Left cardiac atrium (tissue), 4 donors: ENCODE measurements at regions not wholly inside any gene's neighbourhood (a gene's known extent, or its start where the extent isn't known, plus 50 kb on each side); places are given as distances from the start of the nearest gene placed in this dataset.

Experiments used
- ATAC-seq, 2 donors: fragments of 200-7000 bp; cut with Tn5 transposase; one replicate each; pipeline ENCODE4 v1.9.1; 2020; ENCODE audit warnings: mild to moderate bottlenecking in 2 of 2, moderate library complexity in 2 of 2
- DNase-seq: peaks from one replicate; pipeline ENCODE4 v3.0.0-alpha.2; 2020
- intact Hi-C, 2 donors: fragments of 100-400 bp; cut with DNase I; formaldehyde crosslinking; loops; one replicate each; pipeline versions ENCODE4 v1.14.1 to v1.15.1; 2022 to 2023
- donor health status: DM: no; HTN: yes; CAD: no.
- donor health status: DM: no; HTN: yes; CAD: no; lungs with severe emphysema.
- donor health status: DM: yes; HTN: yes; CAD: no.
- donor health status: Dilated cardiomyopathy.

DNA sequence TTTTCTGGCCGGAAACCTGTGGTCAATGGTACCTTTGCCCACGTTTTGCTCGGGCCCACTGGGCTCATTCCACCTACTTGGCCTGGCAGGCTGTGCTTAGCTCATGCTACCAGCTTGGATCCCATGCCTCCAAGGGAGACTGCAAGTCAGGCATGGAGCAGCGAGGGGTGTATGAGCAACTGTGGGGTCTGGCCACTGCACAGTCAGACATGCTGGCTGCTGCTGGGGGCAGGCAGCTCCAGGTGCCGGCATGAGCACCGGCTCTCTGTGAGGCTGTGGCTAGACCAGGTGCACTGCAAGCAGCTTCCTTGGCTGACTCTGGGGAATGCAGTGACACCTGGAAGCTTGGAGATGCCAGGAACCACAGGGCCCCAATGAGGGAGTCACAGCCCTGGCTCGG, 161.1 kb upstream of the DUSP10 start:
- intact Hi-C loops: no loop called here
- DNase-seq (no peak), ATAC-seq (no peak)

DNA sequence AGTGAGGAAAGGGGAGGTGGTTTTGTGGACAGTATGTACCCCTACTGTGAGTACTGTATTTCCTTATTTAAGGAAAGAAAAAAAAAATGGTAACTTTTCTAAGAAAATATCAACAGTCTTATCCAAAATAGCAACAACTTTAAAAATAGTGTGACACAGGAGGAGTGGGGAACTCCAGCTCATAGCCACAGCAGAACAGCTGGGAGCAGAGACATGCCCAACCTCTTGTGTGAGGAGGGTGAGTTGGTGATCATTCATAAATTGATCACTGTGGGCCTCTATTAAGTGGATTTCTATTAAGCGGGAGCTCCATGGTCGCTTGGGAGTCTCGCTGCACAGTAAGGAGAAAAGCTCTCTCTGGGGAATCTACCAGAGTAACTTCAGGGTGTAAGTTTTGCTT, 158.8 kb upstream of the DUSP10 start:
- intact Hi-C loops: no loop called here
- DNase-seq: no peak
- ATAC-seq: no peak

DNA sequence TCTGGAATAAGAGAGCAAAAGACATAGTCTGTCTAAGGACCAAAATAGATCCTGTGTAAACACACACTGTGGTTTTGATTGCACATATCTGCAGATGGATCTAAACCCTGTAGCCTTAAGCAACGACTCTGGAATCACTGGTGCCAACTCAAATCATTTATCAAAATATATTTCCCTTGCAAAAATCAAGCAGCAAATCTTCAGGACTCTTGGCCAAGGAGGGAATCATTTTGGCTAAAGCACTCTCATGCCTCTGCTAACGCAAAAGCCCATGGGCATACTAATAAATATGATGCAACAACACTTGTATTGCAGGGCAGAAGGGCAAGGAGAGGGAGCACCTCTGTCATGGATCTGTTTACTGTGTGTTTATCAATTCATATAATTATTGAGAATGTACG, 155.4 kb upstream of the DUSP10 start:
- ATAC-seq: peak in 1 of 2 donors; percentile 38
- DNase-seq: no peak
- intact Hi-C loops: no loop called here

GRCh38 chr1:221892301-221892830, 150.5 kb upstream of the DUSP10 start:
- DNase-seq (no peak), ATAC-seq (no peak)
- intact Hi-C loops: no loop called here

- DNase-seq: no peak
- peak; percentile 39 to 58 for ATAC-seq
- intact Hi-C loops: no loop called here
Observed at GRCh38 chr1:221891708-221892107, 149.8 kb upstream of the DUSP10 start.

GRCh38 chr1:221888801-221889200, 146.9 kb upstream of the DUSP10 start:
- intact Hi-C loops: no loop called here
- DNase-seq (no peak), ATAC-seq (no peak)

DNA sequence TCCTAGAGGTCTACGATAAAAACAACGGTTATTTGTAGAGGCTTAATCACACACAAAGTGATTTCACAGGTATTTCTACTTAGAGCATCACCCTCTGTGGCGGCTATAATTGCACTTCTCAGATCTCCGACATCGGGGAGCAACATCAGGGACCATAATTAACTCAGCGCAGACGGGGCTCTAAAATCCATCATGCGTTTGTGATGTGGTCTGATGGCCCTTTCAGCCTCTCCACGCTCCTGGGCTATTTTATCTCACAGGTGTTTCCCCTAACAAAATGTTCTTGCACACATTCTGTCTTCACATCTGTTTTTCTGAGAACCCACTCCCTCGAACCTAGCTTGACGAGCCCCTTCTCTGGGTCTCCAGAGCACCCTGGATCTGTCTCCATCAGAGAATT, 146.3 kb upstream of the DUSP10 start:
- intact Hi-C loops: no loop called here

GRCh38 chr1:221887758-221888157, 145.9 kb upstream of the DUSP10 start:
- no peak for ATAC-seq
- intact Hi-C loops: no loop called here
- DNase-seq: no peak

More for the DNA sequence above, 146.3 kb upstream of the DUSP10 start:
- no peak for ATAC-seq
- DNase-seq: no peak

- DNase-seq (no peak), ATAC-seq (no peak)
- intact Hi-C loops: no loop called here
Observed at GRCh38 chr1:221887415-221887746, 145.5 kb upstream of the DUSP10 start.

DNA sequence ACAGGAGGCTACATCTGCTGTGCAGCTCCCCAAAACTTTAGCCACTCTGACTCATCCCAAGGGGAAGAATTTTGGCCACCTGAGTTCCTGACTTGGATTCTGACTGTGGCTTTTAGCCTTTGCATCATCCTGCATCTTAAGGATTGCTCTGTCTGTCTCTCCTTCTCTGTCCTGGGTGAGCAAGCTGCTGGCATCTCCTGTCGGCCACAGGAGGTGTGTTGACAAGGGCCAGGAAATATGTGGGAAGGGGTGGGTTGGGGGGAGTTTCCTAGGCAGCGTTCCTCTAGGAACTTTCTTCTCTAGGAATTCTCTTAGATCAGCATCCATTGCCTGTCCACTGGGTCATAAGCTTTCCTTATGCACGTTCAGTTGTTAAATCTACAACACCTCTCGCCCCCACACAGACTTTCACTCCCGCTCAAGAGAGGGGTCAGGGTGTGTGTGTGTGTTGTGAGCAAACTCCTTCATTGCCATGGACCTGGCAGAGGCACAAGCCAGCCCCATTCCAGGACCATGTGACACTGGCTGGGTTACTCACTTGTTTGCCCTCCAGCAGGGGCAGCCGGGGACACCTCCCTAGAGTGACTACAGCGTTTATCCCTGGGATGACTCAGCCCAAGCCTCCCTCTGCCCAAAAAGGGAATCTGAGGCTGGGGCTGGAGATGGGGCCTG, 145.0 kb upstream of the DUSP10 start:
- intact Hi-C loops: no loop called here
- DNase-seq (peak; percentile 77), ATAC-seq (peak; percentile 93 to 97)

DNA sequence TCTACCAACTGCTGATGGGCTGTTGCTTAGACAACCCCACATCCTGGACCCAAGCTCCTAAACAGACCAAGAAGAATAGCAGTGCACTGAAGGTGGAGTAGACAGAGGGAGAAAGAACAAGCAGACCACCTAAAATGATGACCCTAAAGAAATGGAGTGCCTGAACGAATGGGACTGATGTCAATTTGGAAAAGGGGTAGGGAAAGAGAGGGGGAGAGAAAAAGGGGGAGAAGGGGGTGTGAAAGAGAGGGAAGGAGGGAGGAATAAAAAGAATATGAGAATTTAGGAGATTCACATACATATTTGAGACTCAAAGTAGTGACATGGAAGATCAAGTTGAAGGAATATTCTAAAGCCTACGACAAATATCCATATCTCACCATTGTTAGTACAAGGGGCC, 144.4 kb upstream of the DUSP10 start:
- ATAC-seq: no peak
- no peak for DNase-seq
- intact Hi-C loops: no loop called here

- intact Hi-C loops: no loop called here
- ATAC-seq (no peak), DNase-seq (no peak)
Observed at GRCh38 chr1:221884821-221885220, 142.9 kb upstream of the DUSP10 start.

- DNase-seq: no peak
- no peak for ATAC-seq
Observed at GRCh38 chr1:221881805-221882581, 140.1 kb upstream of the DUSP10 start.

GRCh38 chr1:221880182-221880581, 138.3 kb upstream of the DUSP10 start:
- no peak for DNase-seq
- intact Hi-C loops: no loop called here
- peak in 1 of 2 donors; percentile 49 for ATAC-seq

More at GRCh38 chr1:221881805-221882581, 140.1 kb upstream of the DUSP10 start:
- intact Hi-C loops: no loop called here

GRCh38 chr1:221878134-221878533, 136.2 kb upstream of the DUSP10 start:
- intact Hi-C loops: no loop called here
- DNase-seq: no peak
- ATAC-seq: no peak

DNA sequence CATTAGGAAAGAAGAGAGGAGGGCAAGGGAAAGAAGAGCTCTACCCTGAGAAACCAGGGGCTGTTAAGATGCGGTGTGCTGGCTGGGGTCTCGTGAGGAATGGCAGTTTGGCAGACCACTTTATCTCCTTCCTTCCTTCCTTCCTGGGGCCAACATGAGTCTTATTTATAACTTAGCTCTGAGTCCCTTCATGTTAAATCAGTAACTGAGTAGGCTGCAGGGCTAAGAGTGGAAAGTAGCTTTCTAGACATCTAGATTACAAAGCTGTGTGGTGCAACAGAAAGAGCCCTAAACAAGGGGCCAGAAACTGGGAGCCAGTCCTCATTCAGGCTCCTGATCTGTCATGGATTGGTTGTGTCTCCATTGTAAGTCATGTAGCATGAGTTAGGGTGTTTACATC, 135.4 kb upstream of the DUSP10 start:
- DNase-seq (no peak), ATAC-seq (no peak)
- intact Hi-C loops: no loop called here

GRCh38 chr1:221875004-221875330, 133.1 kb upstream of the DUSP10 start:
- ATAC-seq: no peak
- no peak for DNase-seq
- intact Hi-C loops: no loop called here

- ATAC-seq: no peak
- DNase-seq: no peak
- intact Hi-C loops: no loop called here
Observed at GRCh38 chr1:221874285-221875003, 132.6 kb upstream of the DUSP10 start.

- ATAC-seq (no peak), DNase-seq (no peak)
- intact Hi-C loops: no loop called here
Observed at GRCh38 chr1:221873673-221874072, 131.8 kb upstream of the DUSP10 start.

DNA sequence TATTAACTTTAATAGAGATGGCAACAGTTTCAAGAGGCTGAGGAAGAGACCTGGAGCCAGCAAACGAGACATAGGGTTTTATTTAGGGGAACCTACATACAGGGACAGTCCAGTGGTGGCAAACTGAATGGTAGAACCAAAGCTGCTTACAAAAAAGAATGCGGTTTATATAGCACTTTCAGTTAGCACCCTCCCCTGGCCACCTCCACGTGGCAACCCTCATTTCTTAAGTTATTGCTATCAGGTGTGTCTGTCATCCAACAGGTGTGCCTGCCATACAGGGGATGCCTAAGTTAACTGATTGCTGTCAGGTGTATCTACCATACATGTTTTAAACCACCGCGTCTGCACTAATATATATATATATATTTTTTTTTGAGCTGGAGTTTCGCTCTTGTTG, 129.2 kb upstream of the DUSP10 start:
- DNase-seq: no peak
- intact Hi-C loops: no loop called here
- no peak for ATAC-seq
